ENCODE measurements at regions not wholly inside any gene's neighbourhood (a gene's known extent, or its start where the extent isn't known, plus 50 kb on each side); places are given as distances from the start of the nearest gene placed in this dataset.

- no peak for TF ChIP-seq EED (IDR thresholded peaks at IDR 0.05; ENCODE audit: low read depth)
- TF ChIP-seq CHD2 (IDR thresholded peaks at IDR 0.05; ENCODE audit: borderline replicate concordance, low read depth, low read length) = no peak
- no peak for TF ChIP-seq CBX5 (IDR thresholded peaks at IDR 0.05; ENCODE audit: low read depth)
- no peak for TF ChIP-seq CUX1 (IDR thresholded peaks at IDR 0.05; ENCODE audit: insufficient replicate concordance, low read depth, low read length)
- no peak for TF ChIP-seq STAT3 (IDR thresholded peaks at IDR 0.05; ENCODE audit: low read depth, low read length)
- TF ChIP-seq HDGF (IDR thresholded peaks at IDR 0.05) = no peak
- no peak for TF ChIP-seq HDAC6 (IDR thresholded peaks at IDR 0.05; ENCODE audit: unreplicated experiment)
- TF ChIP-seq SMC3 (IDR thresholded peaks at IDR 0.05; ENCODE audit: borderline replicate concordance, low read length) = no peak
- no peak for TF ChIP-seq PAX8 (IDR thresholded peaks at IDR 0.05)
- TF ChIP-seq CHD4 (IDR thresholded peaks at IDR 0.05) = no peak
- TF ChIP-seq E2F8 (IDR thresholded peaks at IDR 0.05; ENCODE audit: low read depth, partially characterized antibody) = no peak
- Histone ChIP-seq H3K9ac (ENCODE audit: control insufficient read depth, insufficient read depth, low read length) (no peak overlapping the region), H3K9me3 (replicated peaks; ENCODE audit: control insufficient read depth, insufficient read depth, low read length) (no peaks in the 10 kb centered on the region), H3K79me2 (ENCODE audit: control insufficient read depth, insufficient read depth, low read length) (no peaks in the 10 kb centered on the region), H3K27me3 (replicated peaks in 1 of 2; ENCODE audit: control insufficient read depth in 2 of 2, insufficient read depth in 2 of 2, low read length in 1 of 2) (no peaks in the 10 kb centered on the region), H3K4me1 (ENCODE audit: control insufficient read depth, insufficient read depth, low read length) (no peaks in the 10 kb centered on the region), H3K27ac (ENCODE audit: control insufficient read depth, insufficient read depth) (no peak overlapping the region), H4K20me1 (ENCODE audit: control insufficient read depth, insufficient read depth) (no peaks in the 10 kb centered on the region), H3K4me2 (ENCODE audit: control insufficient read depth, insufficient read depth) (no peak overlapping the region), H3K36me3 (ENCODE audit: control insufficient read depth in 2 of 2, insufficient read depth in 2 of 2, low read length in 1 of 2) (no peaks in the 10 kb centered on the region), H2AFZ (ENCODE audit: control insufficient read depth, low read depth, low read length) (no peak overlapping the region), H3K4me3 (no peak overlapping the region)
- ChIA-PET RAD21 (ENCODE audit: unreplicated experiment) (no interaction called here), SMC1A (ENCODE audit: uncharacterized antibody, unreplicated experiment) (interaction anchor here (1.1 kb wide), 2 partner anchors 10 to 19 kb away, joined by 3 read pairs; no protein-coding TSS in a partner anchor), POLR2A (interaction anchor here (0.5 kb wide), 1 partner anchor 24 kb away, joined by 6 read pairs; no protein-coding TSS in a partner anchor), CTCF (no interaction called here)
- no peak for ATAC-seq
- intact Hi-C loops (cut with micrococcal nuclease; ENCODE audit: unreplicated experiment) = no loop called here
- no TSS peak for BruUV-seq (replicated peaks)
- DNase-seq (ENCODE audit: low read depth, low spot score) = no peak
- FAIRE-seq = no peak
- in situ Hi-C loops (cut with MboI) = no loop called here
Measured at GRCh38 chr2:53493210-53493609, 274.4 kb upstream of the CHAC2 start.
